GM12878 (cell line): ENCODE measurements at regions not wholly inside any gene's neighbourhood (a gene's known extent, or its start where the extent isn't known, plus 50 kb on each side); places are given as distances from the start of the nearest gene placed in this dataset.

Experiments
- ATAC-seq: fragments of 200-7000 bp; cut with Tn5 transposase; 3 replicates; pipeline ENCODE4 v1.9.1; 2020; ENCODE audit warnings: mild to moderate bottlenecking, moderate library complexity
- BruUV-seq: library from RNA; stranded (reverse); fragments of 400-500 nt; replicated peaks from 2 replicates; lab custom pipeline; 2021; lab: Mats Ljungman, UMichigan
- CTCF ChIA-PET: fragments of 300-600 bp; sonication (Branson Sonifier 250); formaldehyde crosslinking; extraction: SDS; loops from one replicate; lab custom pipeline; 2021; ENCODE audit warnings: inconsistent platforms; lab: Yijun Ruan, JAX
- POLR2A ChIA-PET: fragments of 350-600 bp; formaldehyde crosslinking; extraction: SDS; loops from one replicate; lab custom pipeline; 2021; ENCODE audit warnings: inconsistent platforms; lab: Charles Lee
- RAD21 ChIA-PET: fragments of 300-600 bp; sonication (Branson Sonifier 250); formaldehyde crosslinking; loops from one replicate; lab custom pipeline; 2023; ENCODE audit warnings: antibody characterized with exemption; ENCODE audit not compliant: unreplicated experiment; lab: Charles Lee
- SMC1A ChIA-PET: fragments of 300-600 bp; sonication (Branson Sonifier 250); formaldehyde crosslinking; loops from one replicate; lab custom pipeline; 2023; ENCODE audit not compliant: unreplicated experiment, uncharacterized antibody; lab: Charles Lee
- DNase-seq: peaks from one replicate; pipeline ENCODE4 v3.0.0-alpha.2; 2011; ENCODE audit warnings: low read depth, low spot score
- FAIRE-seq: peaks from 3 replicates; lab custom pipeline; 2011; peaks lifted over from hg19 to GRCh38; lab: Jason Lieb, UNC
- H2AFZ ChIP-seq: 2 replicates; pipeline ENCODE4 v1.6.0; 2011; ENCODE audit warnings: low read depth, low read length, control low read depth; ENCODE audit not compliant: control insufficient read depth
- H3K27ac ChIP-seq: 2 replicates; pipeline ENCODE4 v1.5.1; 2011; ENCODE audit warnings: control low read depth; ENCODE audit not compliant: control insufficient read depth, insufficient read depth
- H3K27me3 ChIP-seq, 2 experiments: replicated peaks in 1 of 2; 2 replicates each; pipeline versions ENCODE4 v1.6.0 to v1.6.1; 2011; ENCODE audit warnings: low read length in 1 of 2; ENCODE audit not compliant: control insufficient read depth in 2 of 2, insufficient read depth in 2 of 2
- H3K36me3 ChIP-seq, 2 experiments: 2 replicates each; pipeline ENCODE4 v1.5.1; 2011; ENCODE audit warnings: low read length in 1 of 2; ENCODE audit not compliant: control insufficient read depth in 2 of 2, insufficient read depth in 2 of 2
- H3K4me1 ChIP-seq: 2 replicates; pipeline ENCODE4 v1.6.1; 2011; ENCODE audit warnings: mild to moderate bottlenecking, low read length, moderate library complexity, mixed read lengths; ENCODE audit not compliant: control insufficient read depth, insufficient read depth
- H3K4me2 ChIP-seq: 2 replicates; pipeline ENCODE4 v1.6.0; 2011; ENCODE audit warnings: control low read depth; ENCODE audit not compliant: control insufficient read depth, insufficient read depth
- H3K4me3 ChIP-seq: fragments of 200-600 bp; sonication (generic); 2 replicates; pipeline ENCODE4 v1.5.1; 2016
- H3K79me2 ChIP-seq: 2 replicates; pipeline ENCODE4 v1.6.0; 2011; ENCODE audit warnings: low read length; ENCODE audit not compliant: control insufficient read depth, insufficient read depth
- H3K9ac ChIP-seq: 2 replicates; pipeline ENCODE4 v1.8.0; 2011; ENCODE audit warnings: low read length, control low read depth, mixed read lengths; ENCODE audit not compliant: control insufficient read depth, insufficient read depth
- H3K9me3 ChIP-seq: replicated peaks from 3 replicates; pipeline ENCODE4 v1.5.1; 2011; ENCODE audit warnings: mild to moderate bottlenecking, low read length; ENCODE audit not compliant: control insufficient read depth, insufficient read depth
- H4K20me1 ChIP-seq: 2 replicates; pipeline ENCODE4 v1.6.0; 2011; ENCODE audit not compliant: control insufficient read depth, insufficient read depth
- CREM ChIP-seq: IDR thresholded peaks from 2 replicates; pipeline ENCODE4 v1.6.1; 2014; ENCODE audit warnings: antibody characterized with exemption, low read depth
- EED ChIP-seq: sonication (generic); IDR thresholded peaks from 2 replicates; pipeline ENCODE4 v1.6.1; 2016; ENCODE audit warnings: antibody characterized with exemption, low read depth
- IKZF2 ChIP-seq, 2 experiments: fragments of 450-650 bp; IDR thresholded peaks; 2 replicates each; pipeline ENCODE4 v1.6.1; 2017; ENCODE audit warnings: mild to moderate bottlenecking in 2 of 2, moderate library complexity in 2 of 2
- SMC3 ChIP-seq: IDR thresholded peaks from 2 replicates; pipeline ENCODE4 v1.6.1; 2011; ENCODE audit warnings: low read length, improper control_type of control experiment, borderline replicate concordance
- STAT1 ChIP-seq: fragments of 450-650 bp; conservative IDR thresholded peaks from 2 replicates; pipeline ENCODE4 v1.6.1; 2014; ENCODE audit warnings: antibody characterized with exemption, mild to moderate bottlenecking
- TAF1 ChIP-seq: IDR thresholded peaks from 2 replicates; pipeline ENCODE4 v1.6.1; 2011; ENCODE audit warnings: mild to moderate bottlenecking, low read depth, low read length, borderline replicate concordance
- TARDBP ChIP-seq: IDR thresholded peaks from 2 replicates; pipeline ENCODE4 v1.6.1; 2016; ENCODE audit warnings: borderline replicate concordance
- WGBS: methylation state at CpG from one replicate; pipeline ENCODE4 v1.1.6; 2016; ENCODE audit warnings: low lambda C conversion rate; ENCODE audit not compliant: insufficient replicate concordance, insufficient coverage; ENCODE audit errors: missing lambda C conversion rate; 5-methylcytosine and 5-hydroxymethylcytosine counted together
- in situ Hi-C: fragments of 300-500 bp; cut with MboI; formaldehyde crosslinking; loops from 9 replicates; pipeline ENCODE4 v1.14.3; 2018; ENCODE audit warnings: mixed read lengths
- intact Hi-C: fragments of 100-400 bp; cut with micrococcal nuclease; formaldehyde crosslinking; loops from one replicate; pipeline ENCODE4 v1.14.2; 2022; ENCODE audit not compliant: unreplicated experiment
- TF ChIP-seq, protein P1 (sequence below): fragments of 450-650 bp; conservative IDR thresholded peaks from 2 replicates; pipeline ENCODE4 v1.6.1; 2017; ENCODE audit warnings: mild to moderate bottlenecking, moderate library complexity
- TF ChIP-seq, protein P2 (sequence below): fragments of 150-350 bp; IDR thresholded peaks from 2 replicates; pipeline ENCODE4 v1.6.1; 2014; ENCODE audit warnings: mild to moderate bottlenecking, low read depth, low read length
- TF ChIP-seq, protein P3 (sequence below): fragments of 450-650 bp; IDR thresholded peaks from 2 replicates; pipeline ENCODE4 v1.6.1; 2016; ENCODE audit warnings: mild to moderate bottlenecking, moderate library complexity, borderline replicate concordance

- Histone ChIP-seq H3K4me1 (no peaks in the 10 kb centered on the region), H3K27ac (no peak overlapping the region), H3K36me3 (no peaks in the 10 kb centered on the region), H3K79me2 (no peaks in the 10 kb centered on the region), H3K4me3 (no peak overlapping the region), H4K20me1 (no peaks in the 10 kb centered on the region), H3K9me3 (no peaks in the 10 kb centered on the region; the same call in 1 of the 3 replicates), H2AFZ (no peak overlapping the region), H3K4me2 (no peak overlapping the region), H3K9ac (no peak overlapping the region), H3K27me3 (no peaks in the 10 kb centered on the region)
- SMC1A ChIA-PET: interaction anchor here (0.7 to 1.5 kb wide), 2 partner anchors 10 to 24 kb away, joined by 3 to 4 read pairs; no protein-coding TSS in a partner anchor
- ATAC-seq (no peak), DNase-seq (no peak), FAIRE-seq (no peak)
- BruUV-seq: no TSS peak
- CTCF ChIA-PET: no interaction called here
- RAD21 ChIA-PET: interaction anchor here (1.0 kb wide), 1 partner anchor 19 kb away, joined by 3 read pairs; no protein-coding TSS in a partner anchor
- WGBS: 89% methylated on average over 5 of the region's 5 CpGs
- in situ Hi-C loops (no loop called here), intact Hi-C loops (no loop called here)
- no peak for TF ChIP-seq EED
- no peak for TF ChIP-seq TAF1
- no peak for TF ChIP-seq STAT1
- TF ChIP-seq IKZF2 (IDR thresholded peaks at IDR 0.05): no peak
- no peak for TF ChIP-seq CREM
- POLR2A ChIA-PET: no interaction called here
These were observed 412.7 kb downstream of the CETN3 start for GRCh38 chr5:89996890-89997289.

GRCh38 chr5:89996335-89996734, 413.2 kb downstream of the CETN3 start:
- intact Hi-C loops: no loop called here
- 91% methylated on average over 1 of the region's 1 CpG for WGBS
- ATAC-seq (no peak), DNase-seq (no peak), FAIRE-seq (no peak)
- no peaks in the 10 kb centered on the region for H4K20me1 ChIP-seq
- BruUV-seq: no TSS peak
- H3K9me3 ChIP-seq: no peaks in the 10 kb centered on the region; the same call in 1 of the 3 replicates
- H3K36me3 ChIP-seq: no peaks in the 10 kb centered on the region
- no peak overlapping the region for H3K9ac ChIP-seq
- RAD21 ChIA-PET: no interaction called here
- H3K4me1 ChIP-seq: no peaks in the 10 kb centered on the region
- H3K27me3 ChIP-seq: no peaks in the 10 kb centered on the region
- POLR2A ChIA-PET: no interaction called here
- in situ Hi-C loops: no loop called here
- no peaks in the 10 kb centered on the region for H3K79me2 ChIP-seq
- H3K4me2 ChIP-seq: no peak overlapping the region
- H2AFZ ChIP-seq: no peak overlapping the region
- SMC1A ChIA-PET: interaction anchor here (0.7 to 1.5 kb wide), 2 partner anchors 9 to 23 kb away, joined by 3 to 4 read pairs; no protein-coding TSS in a partner anchor
- CTCF ChIA-PET: no interaction called here
- no peak overlapping the region for H3K27ac ChIP-seq
- no peak overlapping the region for H3K4me3 ChIP-seq
- TF ChIP-seq, protein P1, sequence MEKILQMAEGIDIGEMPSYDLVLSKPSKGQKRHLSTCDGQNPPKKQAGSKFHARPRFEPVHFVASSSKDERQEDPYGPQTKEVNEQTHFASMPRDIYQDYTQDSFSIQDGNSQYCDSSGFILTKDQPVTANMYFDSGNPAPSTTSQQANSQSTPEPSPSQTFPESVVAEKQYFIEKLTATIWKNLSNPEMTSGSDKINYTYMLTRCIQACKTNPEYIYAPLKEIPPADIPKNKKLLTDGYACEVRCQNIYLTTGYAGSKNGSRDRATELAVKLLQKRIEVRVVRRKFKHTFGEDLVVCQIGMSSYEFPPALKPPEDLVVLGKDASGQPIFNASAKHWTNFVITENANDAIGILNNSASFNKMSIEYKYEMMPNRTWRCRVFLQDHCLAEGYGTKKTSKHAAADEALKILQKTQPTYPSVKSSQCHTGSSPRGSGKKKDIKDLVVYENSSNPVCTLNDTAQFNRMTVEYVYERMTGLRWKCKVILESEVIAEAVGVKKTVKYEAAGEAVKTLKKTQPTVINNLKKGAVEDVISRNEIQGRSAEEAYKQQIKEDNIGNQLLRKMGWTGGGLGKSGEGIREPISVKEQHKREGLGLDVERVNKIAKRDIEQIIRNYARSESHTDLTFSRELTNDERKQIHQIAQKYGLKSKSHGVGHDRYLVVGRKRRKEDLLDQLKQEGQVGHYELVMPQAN: no peak
- TF ChIP-seq SMC3 (no peak), TARDBP (no peak)
- TF ChIP-seq, protein P2, sequence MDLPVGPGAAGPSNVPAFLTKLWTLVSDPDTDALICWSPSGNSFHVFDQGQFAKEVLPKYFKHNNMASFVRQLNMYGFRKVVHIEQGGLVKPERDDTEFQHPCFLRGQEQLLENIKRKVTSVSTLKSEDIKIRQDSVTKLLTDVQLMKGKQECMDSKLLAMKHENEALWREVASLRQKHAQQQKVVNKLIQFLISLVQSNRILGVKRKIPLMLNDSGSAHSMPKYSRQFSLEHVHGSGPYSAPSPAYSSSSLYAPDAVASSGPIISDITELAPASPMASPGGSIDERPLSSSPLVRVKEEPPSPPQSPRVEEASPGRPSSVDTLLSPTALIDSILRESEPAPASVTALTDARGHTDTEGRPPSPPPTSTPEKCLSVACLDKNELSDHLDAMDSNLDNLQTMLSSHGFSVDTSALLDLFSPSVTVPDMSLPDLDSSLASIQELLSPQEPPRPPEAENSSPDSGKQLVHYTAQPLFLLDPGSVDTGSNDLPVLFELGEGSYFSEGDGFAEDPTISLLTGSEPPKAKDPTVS: no peak
- TF ChIP-seq, protein P3, sequence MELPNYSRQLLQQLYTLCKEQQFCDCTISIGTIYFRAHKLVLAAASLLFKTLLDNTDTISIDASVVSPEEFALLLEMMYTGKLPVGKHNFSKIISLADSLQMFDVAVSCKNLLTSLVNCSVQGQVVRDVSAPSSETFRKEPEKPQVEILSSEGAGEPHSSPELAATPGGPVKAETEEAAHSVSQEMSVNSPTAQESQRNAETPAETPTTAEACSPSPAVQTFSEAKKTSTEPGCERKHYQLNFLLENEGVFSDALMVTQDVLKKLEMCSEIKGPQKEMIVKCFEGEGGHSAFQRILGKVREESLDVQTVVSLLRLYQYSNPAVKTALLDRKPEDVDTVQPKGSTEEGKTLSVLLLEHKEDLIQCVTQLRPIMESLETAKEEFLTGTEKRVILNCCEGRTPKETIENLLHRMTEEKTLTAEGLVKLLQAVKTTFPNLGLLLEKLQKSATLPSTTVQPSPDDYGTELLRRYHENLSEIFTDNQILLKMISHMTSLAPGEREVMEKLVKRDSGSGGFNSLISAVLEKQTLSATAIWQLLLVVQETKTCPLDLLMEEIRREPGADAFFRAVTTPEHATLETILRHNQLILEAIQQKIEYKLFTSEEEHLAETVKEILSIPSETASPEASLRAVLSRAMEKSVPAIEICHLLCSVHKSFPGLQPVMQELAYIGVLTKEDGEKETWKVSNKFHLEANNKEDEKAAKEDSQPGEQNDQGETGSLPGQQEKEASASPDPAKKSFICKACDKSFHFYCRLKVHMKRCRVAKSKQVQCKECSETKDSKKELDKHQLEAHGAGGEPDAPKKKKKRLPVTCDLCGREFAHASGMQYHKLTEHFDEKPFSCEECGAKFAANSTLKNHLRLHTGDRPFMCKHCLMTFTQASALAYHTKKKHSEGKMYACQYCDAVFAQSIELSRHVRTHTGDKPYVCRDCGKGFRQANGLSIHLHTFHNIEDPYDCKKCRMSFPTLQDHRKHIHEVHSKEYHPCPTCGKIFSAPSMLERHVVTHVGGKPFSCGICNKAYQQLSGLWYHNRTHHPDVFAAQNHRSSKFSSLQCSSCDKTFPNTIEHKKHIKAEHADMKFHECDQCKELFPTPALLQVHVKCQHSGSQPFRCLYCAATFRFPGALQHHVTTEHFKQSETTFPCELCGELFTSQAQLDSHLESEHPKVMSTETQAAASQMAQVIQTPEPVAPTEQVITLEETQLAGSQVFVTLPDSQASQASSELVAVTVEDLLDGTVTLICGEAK: no peak
